NB4 (cell line): ENCODE measurements at regions not wholly inside any gene's neighbourhood (a gene's known extent, or its start where the extent isn't known, plus 50 kb on each side); places are given as distances from the start of the nearest gene placed in this dataset.

ENCODE experiments used
- POLR2A ChIP-seq: IDR thresholded peaks from 2 replicates; pipeline ENCODE4 v1.6.1; 2011; ENCODE audit warnings: mild to moderate bottlenecking; ENCODE audit not compliant: insufficient read length; ENCODE audit errors: extremely low read depth
- TF ChIP-seq, protein P1 (sequence below): IDR thresholded peaks from one replicate; pipeline ENCODE4 v1.5.1; 2012; ENCODE audit warnings: low read depth, low read length

DNA sequence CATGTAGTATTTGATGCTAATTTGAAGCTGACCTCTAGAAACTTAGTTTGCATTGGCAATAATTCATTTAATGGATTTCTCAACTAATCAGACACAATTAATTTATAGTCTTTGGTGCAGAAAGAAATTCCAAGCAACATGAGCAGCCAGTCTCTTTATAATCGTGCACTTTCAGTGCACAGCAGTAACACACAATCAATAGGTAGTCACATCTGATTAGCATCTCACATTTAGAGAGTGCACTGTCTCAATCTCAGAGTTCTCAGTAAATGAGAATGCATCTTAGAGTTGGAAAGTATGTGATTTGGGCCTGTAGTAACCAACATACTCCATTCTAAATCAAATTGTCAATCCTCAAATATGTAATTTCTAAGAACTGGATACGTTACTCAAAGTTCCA is 377.6 kb downstream of the POM121L12 start:
- TF ChIP-seq, protein P1, sequence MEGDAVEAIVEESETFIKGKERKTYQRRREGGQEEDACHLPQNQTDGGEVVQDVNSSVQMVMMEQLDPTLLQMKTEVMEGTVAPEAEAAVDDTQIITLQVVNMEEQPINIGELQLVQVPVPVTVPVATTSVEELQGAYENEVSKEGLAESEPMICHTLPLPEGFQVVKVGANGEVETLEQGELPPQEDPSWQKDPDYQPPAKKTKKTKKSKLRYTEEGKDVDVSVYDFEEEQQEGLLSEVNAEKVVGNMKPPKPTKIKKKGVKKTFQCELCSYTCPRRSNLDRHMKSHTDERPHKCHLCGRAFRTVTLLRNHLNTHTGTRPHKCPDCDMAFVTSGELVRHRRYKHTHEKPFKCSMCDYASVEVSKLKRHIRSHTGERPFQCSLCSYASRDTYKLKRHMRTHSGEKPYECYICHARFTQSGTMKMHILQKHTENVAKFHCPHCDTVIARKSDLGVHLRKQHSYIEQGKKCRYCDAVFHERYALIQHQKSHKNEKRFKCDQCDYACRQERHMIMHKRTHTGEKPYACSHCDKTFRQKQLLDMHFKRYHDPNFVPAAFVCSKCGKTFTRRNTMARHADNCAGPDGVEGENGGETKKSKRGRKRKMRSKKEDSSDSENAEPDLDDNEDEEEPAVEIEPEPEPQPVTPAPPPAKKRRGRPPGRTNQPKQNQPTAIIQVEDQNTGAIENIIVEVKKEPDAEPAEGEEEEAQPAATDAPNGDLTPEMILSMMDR: no peak
- TF ChIP-seq POLR2A: no peak
